ENCODE measurements at regions not wholly inside any gene's neighbourhood (a gene's known extent, or its start where the extent isn't known, plus 50 kb on each side); places are given as distances from the start of the nearest gene placed in this dataset.

- Histone ChIP-seq H3K9me3 (ENCODE audit: control insufficient read depth, low read depth, low read length) (no peaks in the 10 kb centered on the region), H3K4me2 (ENCODE audit: control insufficient read depth, extremely low read depth, insufficient read depth, low read depth, low read length) (no peak overlapping the region), H3K9me1 (ENCODE audit: control insufficient read depth, extremely low read depth, insufficient read depth, low read length) (no peaks in the 10 kb centered on the region), H2AFZ (ENCODE audit: control insufficient read depth, low read length) (no peak overlapping the region), H4K20me1 (ENCODE audit: control insufficient read depth, extremely low read depth, insufficient read depth, low read length) (no peaks in the 10 kb centered on the region), H3K27ac (ENCODE audit: control insufficient read depth, insufficient read depth, low read length) (no peak overlapping the region), H3K4me1 (ENCODE audit: control insufficient read depth, extremely low read depth, insufficient read depth, low read length) (no peaks in the 10 kb centered on the region), H3K4me3 (ENCODE audit: control insufficient read depth in 2 of 3, extremely low read depth in 1 of 3, insufficient read depth in 2 of 3, low read depth in 1 of 3, low read length in 3 of 3) (no peak overlapping the region), H3K36me3 (ENCODE audit: control insufficient read depth in 2 of 2, extremely low read depth in 1 of 2, insufficient read depth in 2 of 2, low read length in 2 of 2) (no peaks in the 10 kb centered on the region), H3K79me2 (ENCODE audit: control insufficient read depth, insufficient read depth, low read length) (no peaks in the 10 kb centered on the region), H3K27me3 (ENCODE audit: control insufficient read depth, extremely low read depth, insufficient read depth, low read length) (no peaks in the 10 kb centered on the region), H3K9ac (ENCODE audit: control insufficient read depth, extremely low read depth, insufficient read depth, low read length) (no peak overlapping the region)
- FAIRE-seq: no peak
- no peak for TF ChIP-seq EZH2 (IDR thresholded peaks at IDR 0.05; ENCODE audit: low read length)
- TF ChIP-seq CTCF (optimal IDR thresholded peaks at IDR 0.05 in 1 of 3, IDR thresholded peaks at IDR 0.05 in 1 of 3, conservative IDR thresholded peaks at IDR 0.05 in 1 of 3; ENCODE audit: extremely low read depth in 1 of 3, insufficient read depth in 2 of 3, low read length in 3 of 3): no peak
- dilution Hi-C loops (cut with MboI; ENCODE audit: extremely low pct_ligation_motif_present, low sequenced_read_pairs): no loop called here
- no peak for DNase-seq (ENCODE audit: low read depth, low spot score)
These were observed 397.5 kb downstream of the DTWD2 start for GRCh38 chr5:118590806-118591205.

- Histone ChIP-seq H3K36me3 (ENCODE audit: control insufficient read depth in 2 of 2, extremely low read depth in 1 of 2, insufficient read depth in 2 of 2, low read length in 2 of 2) (no peaks in the 10 kb centered on the region), H3K79me2 (ENCODE audit: control insufficient read depth, insufficient read depth, low read length) (no peaks in the 10 kb centered on the region), H3K4me1 (ENCODE audit: control insufficient read depth, extremely low read depth, insufficient read depth, low read length) (no peaks in the 10 kb centered on the region), H3K4me3 (ENCODE audit: control insufficient read depth in 2 of 3, extremely low read depth in 1 of 3, insufficient read depth in 2 of 3, low read depth in 1 of 3, low read length in 3 of 3) (no peak overlapping the region), H2AFZ (ENCODE audit: control insufficient read depth, low read length) (no peak overlapping the region), H3K27ac (ENCODE audit: control insufficient read depth, insufficient read depth, low read length) (no peak overlapping the region), H3K9me1 (ENCODE audit: control insufficient read depth, extremely low read depth, insufficient read depth, low read length) (no peaks in the 10 kb centered on the region), H3K4me2 (ENCODE audit: control insufficient read depth, extremely low read depth, insufficient read depth, low read depth, low read length) (no peak overlapping the region), H4K20me1 (ENCODE audit: control insufficient read depth, extremely low read depth, insufficient read depth, low read length) (no peaks in the 10 kb centered on the region), H3K9me3 (ENCODE audit: control insufficient read depth, low read depth, low read length) (no peaks in the 10 kb centered on the region), H3K27me3 (ENCODE audit: control insufficient read depth, extremely low read depth, insufficient read depth, low read length) (no peaks in the 10 kb centered on the region), H3K9ac (ENCODE audit: control insufficient read depth, extremely low read depth, insufficient read depth, low read length) (no peak overlapping the region)
- TF ChIP-seq CTCF (optimal IDR thresholded peaks at IDR 0.05 in 1 of 3, IDR thresholded peaks at IDR 0.05 in 1 of 3, conservative IDR thresholded peaks at IDR 0.05 in 1 of 3; ENCODE audit: extremely low read depth in 1 of 3, insufficient read depth in 2 of 3, low read length in 3 of 3) (no peak), EZH2 (IDR thresholded peaks at IDR 0.05; ENCODE audit: low read length) (no peak)
- dilution Hi-C loops (cut with MboI; ENCODE audit: extremely low pct_ligation_motif_present, low sequenced_read_pairs): no loop called here
- DNase-seq (ENCODE audit: low read depth, low spot score) (no peak), FAIRE-seq (no peak)
These were observed 407.4 kb downstream of the DTWD2 start for GRCh38 chr5:118580949-118581348.

All from keratinocyte (primary cell).